ENCODE measurements at regions not wholly inside any gene's neighbourhood (a gene's known extent, or its start where the extent isn't known, plus 50 kb on each side); places are given as distances from the start of the nearest gene placed in this dataset.
"Not testable (repeated sequence)": the region's sequence is repeated elsewhere in the genome, so short reads cannot be mapped to it uniquely, and the experiment has no call there.

GRCh38 chr9:96147029-96147428 lies 154.9 kb downstream of the HSD17B3 start:
- not testable (repeated sequence) for TF ChIP-seq CTCF, POLR2A (IDR thresholded peaks at IDR 0.05)
- TF ChIP-seq POLR2AphosphoS5 (IDR thresholded peaks at IDR 0.05) = peak in 2 of 3 donors; percentile 7 to 35

All from stomach (tissue), 4 donors.